GM19328 (cell line): ENCODE measurements at regions not wholly inside any gene's neighbourhood (a gene's known extent, or its start where the extent isn't known, plus 50 kb on each side); places are given as distances from the start of the nearest gene placed in this dataset.
"Not testable (repeated sequence)": the region's sequence is repeated elsewhere in the genome, so short reads cannot be mapped to it uniquely, and the experiment has no call there.

Source experiments
- ATAC-seq: cut with Tn5 transposase; IDR thresholded peaks from one replicate; pipeline ENCODE4 v1.9.1; 2021; ENCODE audit warnings: mild to moderate bottlenecking, moderate library complexity; ENCODE audit not compliant: unreplicated experiment

GRCh38 chr15:88994286-88994685 lies 81.1 kb upstream of the MFGE8 start:
- no peak for ATAC-seq

- ATAC-seq, result no peak
Measured at GRCh38 chr15:88995449-88995848, 82.3 kb upstream of the MFGE8 start.

DNA sequence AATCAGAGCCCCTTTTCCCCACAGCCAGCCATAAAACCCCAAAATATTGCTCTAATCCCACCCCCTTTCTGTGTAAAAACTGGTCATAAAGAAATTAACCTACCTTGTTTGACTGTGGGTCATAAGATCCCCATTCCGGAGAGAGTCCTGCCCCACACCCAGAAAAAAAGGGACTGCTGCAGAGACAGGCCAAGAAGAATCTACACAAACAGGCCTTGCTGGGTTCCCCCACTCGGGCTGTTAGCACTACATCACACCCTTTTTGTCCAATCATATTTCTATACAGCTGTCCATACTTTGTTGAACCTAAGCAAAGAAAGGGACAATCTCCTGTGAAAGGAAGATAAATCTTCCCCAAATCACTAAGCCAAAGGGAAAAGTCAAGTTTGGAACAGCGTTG lies 84.4 kb upstream of the MFGE8 start:
- ATAC-seq, result no peak

- ATAC-seq, result no peak
Measured at GRCh38 chr15:88998980-88999713, 86.0 kb upstream of the MFGE8 start.

- not testable (repeated sequence) for ATAC-seq
Measured at GRCh38 chr15:89001708-89002275, 86.5 kb upstream of the ABHD2 start.

- ATAC-seq, result no peak
Measured at GRCh38 chr15:89002281-89002761, 85.9 kb upstream of the ABHD2 start.

GRCh38 chr15:89002830-89003229 lies 85.4 kb upstream of the ABHD2 start:
- no peak for ATAC-seq

DNA sequence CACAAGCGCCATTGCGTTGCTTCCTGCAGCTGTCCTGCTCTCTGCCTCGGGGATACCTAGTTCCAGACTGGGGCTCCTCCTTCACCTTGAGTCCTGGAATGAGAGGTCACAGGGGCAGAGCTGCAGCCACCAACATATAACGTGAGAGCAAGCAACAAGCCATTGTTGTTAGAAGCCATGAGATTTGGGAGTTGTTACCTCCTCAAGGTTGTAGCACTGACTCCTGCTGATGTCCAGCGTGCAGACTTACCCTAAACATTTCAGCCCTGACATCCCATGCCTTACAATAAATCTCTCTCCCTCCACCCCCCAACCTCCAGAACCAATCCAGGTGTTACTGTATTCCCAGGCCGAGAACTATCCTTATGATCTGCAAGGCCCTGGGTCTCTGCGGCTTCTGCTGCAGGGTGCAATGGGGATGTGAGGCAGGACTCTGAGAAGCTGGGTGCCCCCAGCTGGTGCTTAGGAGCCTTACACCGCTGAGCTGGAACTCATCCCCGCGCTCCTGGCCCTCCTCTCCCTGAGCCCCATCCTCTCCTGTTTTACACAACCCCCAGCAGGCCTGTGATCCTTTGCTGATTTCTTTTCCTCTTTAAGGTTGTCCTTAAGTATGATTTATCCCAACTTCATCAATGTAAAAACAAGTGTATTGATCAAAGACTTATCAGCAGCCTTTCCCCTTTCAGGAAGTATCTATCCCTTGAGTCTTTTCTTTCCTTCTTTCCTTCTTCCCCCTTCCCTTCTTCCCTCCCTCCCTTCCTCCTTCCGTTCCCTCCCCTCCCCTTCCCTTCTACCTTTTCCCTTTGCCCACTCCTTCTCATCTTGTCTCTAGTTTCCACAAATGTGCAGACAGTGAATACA lies 84.2 kb upstream of the ABHD2 start:
- no peak for ATAC-seq

DNA sequence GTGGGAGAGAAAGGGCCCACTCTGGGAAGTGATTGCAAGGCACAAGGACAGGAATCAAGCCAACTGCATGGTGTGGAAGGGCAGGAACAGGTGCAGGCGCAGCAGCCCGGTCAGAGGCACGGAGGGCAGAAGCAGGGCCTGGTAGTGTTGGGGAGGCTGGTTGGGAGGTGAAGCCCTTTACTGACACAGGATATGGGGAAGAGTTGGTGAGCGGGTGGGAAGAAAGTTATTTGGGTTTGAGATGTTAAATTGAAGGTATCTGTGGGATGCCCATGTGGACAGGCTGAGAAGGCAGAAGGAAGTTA lies 83.6 kb upstream of the ABHD2 start:
- ATAC-seq, result no peak

- ATAC-seq, result not testable (repeated sequence)
Measured at GRCh38 chr15:89007527-89007926, 80.7 kb upstream of the ABHD2 start.

- no peak for ATAC-seq
Measured at GRCh38 chr15:89007989-89008388, 80.3 kb upstream of the ABHD2 start.

- no peak for ATAC-seq
Measured at GRCh38 chr15:89009080-89009479, 79.2 kb upstream of the ABHD2 start.

GRCh38 chr15:89015412-89016097 lies 72.7 kb upstream of the ABHD2 start:
- no peak for ATAC-seq

GRCh38 chr15:89016549-89017041 lies 71.7 kb upstream of the ABHD2 start:
- no peak for ATAC-seq

GRCh38 chr15:89017370-89018066 lies 70.7 kb upstream of the ABHD2 start:
- ATAC-seq, result no peak

GRCh38 chr15:89018207-89018606 lies 70.0 kb upstream of the ABHD2 start:
- no peak for ATAC-seq

DNA sequence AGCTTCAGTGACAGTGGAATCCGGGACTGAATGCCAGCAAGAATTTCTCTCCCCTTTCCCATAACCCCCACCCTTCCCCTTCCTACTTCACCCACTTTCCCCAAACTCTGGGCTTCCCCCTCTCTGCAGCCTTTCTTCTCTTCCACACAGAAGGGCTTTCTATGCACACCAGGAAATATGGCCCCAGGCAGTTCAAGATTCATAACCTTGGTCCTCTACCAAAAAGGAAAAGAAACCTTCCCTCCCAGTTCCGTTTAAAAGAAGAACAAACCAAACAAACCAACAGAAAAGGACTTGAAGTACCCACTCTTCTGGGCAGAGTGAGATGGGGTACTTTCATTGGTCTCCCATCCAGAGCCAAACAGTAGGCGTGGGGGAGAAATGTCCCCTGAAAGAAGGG lies 68.8 kb upstream of the ABHD2 start:
- ATAC-seq, result no peak

GRCh38 chr15:89021224-89021623 lies 67.0 kb upstream of the ABHD2 start:
- no peak for ATAC-seq

GRCh38 chr15:89021886-89022285 lies 66.4 kb upstream of the ABHD2 start:
- not testable (repeated sequence) for ATAC-seq

GRCh38 chr15:89023311-89023961 lies 64.8 kb upstream of the ABHD2 start:
- no peak for ATAC-seq
